HG02798 (cell line): ENCODE measurements at regions not wholly inside any gene's neighbourhood (a gene's known extent, or its start where the extent isn't known, plus 50 kb on each side); places are given as distances from the start of the nearest gene placed in this dataset.

ENCODE experiments used
- ATAC-seq: cut with Tn5 transposase; IDR thresholded peaks from one replicate; pipeline ENCODE4 v1.9.1; 2021; ENCODE audit warnings: mild to moderate bottlenecking; ENCODE audit not compliant: unreplicated experiment, poor library complexity

GRCh38 chr4:182185491-182185890, 57.7 kb upstream of the TENM3 start:
- no peak for ATAC-seq

DNA sequence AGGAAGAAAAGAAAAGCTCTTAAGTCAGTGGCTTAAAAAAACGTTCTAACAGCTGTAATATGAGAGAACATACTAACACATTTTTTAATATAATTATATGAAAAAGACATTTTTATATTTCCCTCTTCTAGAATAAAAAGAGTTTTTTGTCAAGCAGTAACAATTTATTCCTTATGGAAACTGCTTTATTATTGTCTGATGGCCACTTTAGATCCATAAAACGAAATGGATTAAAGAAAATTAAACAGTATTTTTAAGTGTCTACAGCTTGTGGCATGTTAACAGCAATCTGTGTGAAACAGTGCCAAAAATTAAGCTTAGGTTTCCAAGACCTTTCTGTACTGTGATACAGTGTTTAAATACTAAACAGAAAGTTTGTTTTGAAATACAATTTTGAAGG, 55.5 kb upstream of the TENM3 start:
- ATAC-seq, result no peak

DNA sequence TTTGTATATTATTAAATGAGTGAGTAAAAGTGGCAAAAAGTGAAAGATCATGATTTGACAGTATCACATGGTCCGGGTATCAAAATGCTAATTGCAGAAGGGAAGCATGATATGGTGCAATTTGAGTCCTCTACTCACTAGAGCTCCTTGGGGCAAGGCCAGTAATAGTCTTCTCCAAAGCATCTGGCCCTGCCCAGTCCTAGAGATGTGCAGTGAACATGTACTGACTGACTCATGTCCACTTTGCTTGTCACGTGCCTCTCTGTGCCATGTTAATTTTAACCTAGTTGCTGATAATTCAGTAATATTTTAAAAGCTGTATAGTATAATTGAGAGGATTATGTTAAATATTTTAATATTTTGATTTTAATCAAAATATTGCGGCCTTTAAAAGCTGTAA, 54.6 kb upstream of the TENM3 start:
- ATAC-seq, result no peak

GRCh38 chr4:182189103-182189878, 53.9 kb upstream of the TENM3 start:
- ATAC-seq, result no peak

DNA sequence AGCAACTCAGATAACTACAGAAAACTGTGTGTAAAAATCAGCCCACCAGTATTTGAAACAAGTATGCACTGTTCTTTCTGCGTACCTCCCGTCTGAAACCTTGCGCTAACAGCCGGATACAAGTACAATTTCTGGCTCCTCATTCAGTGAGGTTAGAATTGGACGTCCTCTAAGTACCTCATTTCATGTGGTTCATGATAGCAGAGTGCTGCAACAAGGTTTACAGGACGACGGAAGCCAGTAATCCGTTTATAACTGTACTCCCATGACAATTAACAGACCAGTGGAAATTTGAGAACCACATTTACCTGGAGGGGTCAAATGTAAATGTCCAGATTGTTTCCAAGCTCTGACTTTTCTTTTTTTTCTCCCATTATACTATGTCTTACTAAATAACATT, 52.9 kb upstream of the TENM3 start:
- ATAC-seq, result no peak

DNA sequence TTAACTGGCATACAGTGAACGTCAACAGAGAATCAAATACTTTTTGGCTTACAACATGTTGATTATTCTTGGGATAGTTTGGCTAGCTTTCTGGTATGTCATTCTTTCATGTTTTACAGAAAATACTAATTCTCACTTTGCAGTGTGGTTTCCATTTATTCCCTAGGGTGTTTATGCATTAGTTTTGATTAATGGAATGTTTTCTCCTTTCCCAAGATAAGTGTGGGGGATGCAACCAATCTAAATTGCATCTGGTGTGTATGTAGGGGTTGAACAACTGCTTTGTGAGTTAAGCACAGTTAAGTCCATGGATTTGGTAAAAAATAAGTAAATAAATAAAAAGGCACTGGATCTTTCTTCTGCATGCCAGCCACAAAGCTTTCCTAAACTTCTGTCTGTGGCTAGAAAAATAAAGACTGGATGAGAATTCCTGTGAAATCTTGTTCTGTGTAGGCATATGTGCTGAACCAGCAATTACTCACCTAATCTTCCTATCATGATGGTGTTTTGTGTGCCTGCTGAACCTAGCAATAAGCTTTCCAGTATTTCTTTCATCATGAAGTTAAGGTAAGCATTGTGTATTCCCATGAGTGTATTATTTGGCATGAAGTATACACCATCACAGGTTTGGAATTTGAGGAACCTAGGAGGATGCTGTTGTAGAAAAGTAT, 50.6 kb upstream of the TENM3 start:
- ATAC-seq, result no peak

GRCh38 chr4:182193311-182193710, 49.9 kb upstream of the TENM3 start:
- ATAC-seq, result no peak
